AG20443 (cell line): ENCODE measurements at regions not wholly inside any gene's neighbourhood (a gene's known extent, or its start where the extent isn't known, plus 50 kb on each side); places are given as distances from the start of the nearest gene placed in this dataset.

ENCODE experiments used
- DNase-seq: peaks from one replicate; pipeline ENCODE4 v3.0.0; 2012; ENCODE audit warnings: low spot score, mixed read lengths

- DNase-seq = peak; percentile 77
Measured at GRCh38 chr16:64892835-64893785, 228.8 kb downstream of the CDH11 start.

- no peak for DNase-seq
Measured at GRCh38 chr16:64889446-64889845, 232.4 kb downstream of the CDH11 start.

DNA sequence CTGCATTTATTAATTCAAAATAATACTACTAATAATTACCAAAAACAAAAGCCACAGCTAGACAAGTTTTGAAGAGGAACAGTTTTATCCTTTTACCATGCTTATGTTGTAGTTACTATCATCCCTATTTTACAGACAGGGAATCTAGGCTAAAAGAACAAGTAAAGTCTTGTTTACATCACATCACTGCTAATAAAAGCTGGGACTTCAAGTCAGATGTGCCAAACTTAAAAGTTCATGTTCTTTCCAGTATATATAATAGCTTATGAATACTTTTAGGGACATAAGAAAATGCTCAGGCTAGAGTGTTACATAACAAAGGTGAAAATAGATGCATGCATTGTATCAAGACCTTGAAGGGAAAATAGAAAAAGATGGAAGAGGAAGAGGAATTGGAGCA lies 234.2 kb downstream of the CDH11 start:
- no peak for DNase-seq

GRCh38 chr16:64882078-64882784 lies 239.6 kb downstream of the CDH11 start:
- no peak for DNase-seq

DNA sequence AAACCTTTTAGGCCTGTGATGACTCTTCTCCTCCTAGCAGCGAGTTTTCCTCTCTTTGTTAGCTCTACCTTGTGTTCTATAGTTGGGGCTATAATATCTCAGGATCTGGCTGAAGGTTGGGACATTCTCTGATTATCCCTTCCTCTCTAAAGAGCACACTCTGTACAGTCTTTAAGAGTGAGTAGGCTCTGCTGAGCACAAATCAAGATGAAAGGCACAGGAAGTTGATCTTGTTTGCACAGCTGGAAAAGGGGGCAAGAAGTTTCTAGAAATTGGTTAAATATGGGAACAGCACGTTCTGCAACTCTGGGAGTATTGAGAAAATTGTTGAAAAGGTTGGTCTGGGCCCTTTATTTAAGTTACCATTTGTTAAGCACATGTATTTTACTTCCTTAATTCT lies 240.9 kb downstream of the CDH11 start:
- DNase-seq = no peak

DNA sequence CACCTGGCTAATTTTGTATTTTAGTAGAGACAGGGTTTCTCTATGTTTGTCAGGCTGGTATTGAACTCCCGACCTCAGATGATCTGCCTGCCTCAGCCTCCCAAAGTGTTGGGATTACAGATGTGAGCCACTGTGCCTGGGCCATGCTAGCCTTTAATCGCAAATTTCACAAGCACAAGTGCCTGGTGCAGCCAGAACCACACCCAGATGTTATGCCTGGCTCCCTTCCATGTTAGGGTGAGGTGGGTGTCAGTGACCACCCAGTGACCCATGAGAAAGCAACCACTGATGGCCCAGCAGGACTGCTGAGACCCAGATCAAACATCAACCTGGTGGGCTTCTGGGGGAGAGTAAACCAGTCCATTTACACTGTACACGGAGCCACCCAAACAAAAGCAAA lies 241.9 kb downstream of the CDH11 start:
- DNase-seq = no peak

- DNase-seq = no peak
Measured at GRCh38 chr16:64878940-64879339, 242.9 kb downstream of the CDH11 start.

- no peak for DNase-seq
Measured at GRCh38 chr16:64872101-64872500, 249.8 kb downstream of the CDH11 start.

DNA sequence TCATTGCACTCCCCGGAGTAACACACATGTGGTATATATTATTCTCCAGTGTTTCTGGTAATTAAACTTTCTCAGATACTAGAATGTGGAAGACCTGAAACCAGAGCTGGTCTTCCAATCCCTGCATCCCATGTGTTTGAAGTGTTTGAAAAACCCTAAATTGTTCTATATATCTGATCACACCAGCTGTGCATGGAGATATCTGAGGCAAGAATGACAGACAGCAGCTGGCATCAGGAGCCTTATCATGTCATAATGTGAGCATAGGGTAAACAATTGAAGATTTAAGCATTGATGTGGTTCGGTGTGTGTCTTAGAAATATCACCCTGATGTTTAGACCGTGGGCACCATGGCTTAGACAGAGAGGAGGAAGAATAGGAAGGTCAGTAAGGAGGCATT lies 251.0 kb downstream of the CDH11 start:
- DNase-seq = no peak

DNA sequence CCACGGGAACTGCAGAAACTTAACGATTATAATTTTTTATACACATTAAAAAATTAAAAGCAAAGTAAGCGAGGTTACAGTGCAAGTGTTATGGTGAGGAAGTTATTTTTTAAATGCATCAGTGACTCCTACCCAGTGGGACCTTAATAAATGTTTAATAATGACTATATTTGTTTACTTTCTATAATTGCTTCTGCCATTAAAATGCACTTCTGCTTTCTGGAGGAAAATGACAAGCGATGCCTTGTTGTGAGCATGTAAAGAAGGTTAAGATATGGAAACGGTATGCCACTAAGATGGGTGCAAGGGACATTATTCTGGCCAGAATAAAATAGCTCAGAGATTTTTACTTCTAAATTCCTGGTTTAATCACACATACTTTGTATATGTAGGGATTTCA lies 252.1 kb downstream of the CDH11 start:
- DNase-seq = no peak

GRCh38 chr16:64866021-64866420 lies 255.8 kb downstream of the CDH11 start:
- no peak for DNase-seq

DNA sequence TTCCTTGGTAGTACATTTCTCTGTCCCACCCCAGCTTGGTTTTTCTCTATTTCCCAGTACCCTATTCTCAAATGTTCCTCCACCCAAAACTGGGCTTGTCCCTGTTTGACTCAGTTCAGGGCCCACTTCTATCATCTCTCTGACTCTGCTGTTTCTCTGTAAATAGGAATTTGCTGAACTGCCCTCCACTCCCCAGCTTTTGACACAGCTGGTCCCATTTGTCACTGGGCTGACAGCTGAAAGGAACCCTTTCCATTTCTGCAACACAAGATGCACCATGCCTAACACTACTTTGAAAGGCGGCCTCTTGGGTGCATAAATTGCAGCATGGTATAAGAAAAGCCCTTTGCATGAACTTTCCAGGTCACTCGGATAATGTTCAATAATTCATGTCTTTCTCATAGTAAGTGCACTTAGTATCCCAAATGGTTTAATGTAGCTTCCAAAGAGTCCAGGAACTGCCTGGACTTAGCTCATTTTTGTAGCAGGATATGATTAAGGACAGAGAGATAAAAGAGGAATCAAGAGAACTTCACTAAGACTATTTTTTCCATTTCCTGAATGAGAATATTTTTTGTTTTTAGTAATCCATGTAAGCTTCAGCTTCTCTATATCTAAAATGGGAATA lies 256.7 kb downstream of the CDH11 start:
- DNase-seq = no peak

GRCh38 chr16:64864232-64864809 lies 257.5 kb downstream of the CDH11 start:
- peak; percentile 84 for DNase-seq

DNA sequence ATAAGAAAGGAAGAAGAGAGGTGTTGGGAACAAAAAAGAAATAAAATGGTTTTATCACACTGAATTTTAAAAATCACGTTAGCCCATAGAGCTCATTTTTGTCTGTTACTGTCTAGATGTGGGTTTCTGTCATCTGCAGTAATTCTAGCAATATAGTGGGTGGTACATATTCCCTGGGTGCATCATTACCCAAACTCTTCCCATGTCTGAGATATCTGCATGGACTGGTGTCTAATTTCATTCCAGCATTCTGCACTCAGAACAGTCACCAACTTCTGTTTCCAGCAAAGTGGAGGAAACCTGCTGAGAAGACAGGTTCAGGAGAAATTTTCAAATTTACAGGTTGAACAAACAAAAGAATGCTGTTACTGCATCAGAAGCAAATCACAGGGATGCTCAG lies 263.8 kb downstream of the CDH11 start:
- peak; percentile 40 for DNase-seq

DNA sequence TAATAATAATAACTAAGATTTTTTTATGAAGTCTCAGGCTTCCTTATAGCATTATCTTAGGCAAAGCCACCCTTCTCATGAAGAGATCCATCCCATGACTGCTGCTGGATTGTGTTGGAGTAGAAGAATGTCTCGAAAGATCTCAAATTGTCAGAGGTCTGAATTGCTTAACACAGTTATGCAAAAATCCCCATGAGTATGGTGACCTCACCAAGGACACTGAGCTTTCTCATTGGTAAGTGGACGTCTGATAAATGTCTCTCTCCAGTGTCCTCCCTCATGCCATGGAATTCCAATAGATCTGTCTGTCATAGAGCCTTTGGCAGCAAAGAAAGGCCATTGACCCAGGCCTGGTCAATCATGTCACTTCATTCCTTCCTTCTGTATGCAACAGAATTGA lies 264.5 kb downstream of the CDH11 start:
- no peak for DNase-seq

GRCh38 chr16:64853551-64853950 lies 268.3 kb downstream of the CDH11 start:
- DNase-seq = no peak

DNA sequence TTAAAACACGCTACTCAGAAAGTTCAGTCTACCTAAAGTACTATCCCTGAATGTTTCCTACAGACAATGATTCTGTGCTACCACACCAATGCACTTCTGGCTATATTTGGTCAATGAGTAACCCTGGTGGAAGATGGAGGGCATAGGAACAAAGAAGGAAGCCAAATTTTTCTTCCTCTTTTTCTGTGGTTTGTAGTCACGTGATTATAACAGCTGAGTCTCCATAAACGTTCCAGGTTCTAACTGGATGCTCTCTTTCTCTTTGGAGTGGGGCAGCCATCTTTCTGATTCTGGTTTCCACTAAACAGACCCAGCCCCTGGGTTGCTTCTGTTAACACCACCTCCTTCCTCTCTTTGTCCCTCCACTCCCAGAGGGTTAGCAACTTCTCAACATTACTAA lies 274.9 kb downstream of the CDH11 start:
- no peak for DNase-seq

DNA sequence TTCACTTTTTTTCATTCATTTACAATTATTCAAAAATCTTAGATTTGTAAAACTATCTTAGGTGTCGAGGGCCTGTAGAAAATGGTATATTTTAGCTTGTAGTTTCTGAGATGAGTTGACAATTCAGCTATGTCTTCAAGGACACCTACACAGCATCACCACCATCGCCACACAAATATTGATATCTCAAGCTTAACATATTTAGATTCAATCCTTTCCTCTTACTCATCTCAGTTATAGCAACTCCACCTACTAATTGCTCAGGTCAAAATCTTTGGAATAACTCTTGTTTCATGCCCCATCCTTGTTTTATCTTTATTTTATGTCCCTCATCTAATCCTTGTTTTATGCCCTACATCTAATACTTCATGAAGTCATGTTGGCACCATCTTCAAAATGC lies 276.8 kb downstream of the CDH11 start:
- no peak for DNase-seq

DNA sequence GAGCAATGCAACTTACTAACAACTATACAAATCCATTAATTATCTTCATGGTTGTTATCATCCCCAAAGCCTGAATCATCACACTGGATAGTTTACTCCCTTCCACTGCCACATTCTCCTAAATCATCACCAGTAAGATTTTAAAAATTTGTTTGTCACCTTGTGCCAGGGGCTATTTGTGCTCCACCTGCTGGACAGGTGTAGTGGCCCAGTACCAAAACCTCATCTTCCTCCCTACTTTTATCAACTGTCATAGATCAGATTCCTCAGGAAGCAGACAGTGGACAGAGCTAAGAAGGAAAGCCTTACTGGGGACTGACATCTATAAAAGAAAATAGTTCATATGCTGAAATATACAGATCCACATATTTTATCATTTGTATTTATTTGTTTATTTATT lies 280.4 kb downstream of the CDH11 start:
- DNase-seq = no peak

DNA sequence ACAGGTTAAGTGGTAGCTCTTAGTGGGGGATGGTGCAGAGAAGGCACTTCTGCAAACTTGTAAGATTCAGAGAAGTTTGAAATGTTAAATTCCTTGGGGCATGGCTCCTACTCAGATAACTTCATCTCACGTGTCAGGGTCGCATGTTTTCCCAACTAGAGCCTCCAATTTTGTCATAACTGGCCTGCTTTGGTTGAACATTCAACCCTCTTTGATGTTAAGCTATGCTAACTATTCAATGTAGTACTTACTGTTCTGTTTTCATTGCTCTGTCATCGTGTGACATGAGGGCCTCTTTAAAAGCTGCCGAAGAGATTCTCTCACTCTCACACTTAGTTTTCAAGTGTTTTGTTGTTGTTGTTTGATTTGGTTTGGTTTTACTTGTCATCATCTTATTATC lies 280.8 kb downstream of the CDH11 start:
- peak; percentile 11 for DNase-seq

DNA sequence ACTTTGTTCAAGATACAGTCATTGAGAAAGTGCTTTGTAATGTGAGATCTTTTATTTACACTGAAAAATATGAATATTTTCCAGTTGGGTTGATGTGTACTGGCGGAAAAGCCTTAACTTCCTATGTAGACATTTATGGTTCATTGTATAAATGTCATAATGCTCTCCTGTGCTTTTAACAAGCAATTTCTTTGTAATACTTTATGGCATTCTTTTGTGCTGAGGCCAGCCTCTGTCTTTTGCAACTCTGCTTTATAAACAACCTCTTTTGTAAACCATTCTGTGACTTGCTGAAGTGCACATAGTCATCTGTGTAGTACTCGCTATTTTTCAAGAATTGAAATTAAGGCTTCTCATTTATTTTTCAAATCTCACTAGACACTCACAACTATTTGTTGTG lies 291.2 kb downstream of the CDH11 start:
- DNase-seq = peak; percentile 35

- no peak for DNase-seq
Measured at GRCh38 chr16:64829678-64830077, 292.2 kb downstream of the CDH11 start.

- no peak for DNase-seq
Measured at GRCh38 chr16:64826374-64826773, 295.5 kb downstream of the CDH11 start.
